K562 (cell line): ENCODE measurements at regions not wholly inside any gene's neighbourhood (a gene's known extent, or its start where the extent isn't known, plus 50 kb on each side); places are given as distances from the start of the nearest gene placed in this dataset.
A peak's percentile ranks its signal among the peaks of the same experiment; 100 is the strongest.

Experiments used
- ARID1B ChIP-seq: fragments of 450-650 bp; IDR thresholded peaks from 2 replicates; pipeline ENCODE4 v1.6.1; 2016; ENCODE audit warnings: antibody characterized with exemption, mild to moderate bottlenecking, inconsistent platforms
- DACH1 ChIP-seq: fragments of 450-650 bp; IDR thresholded peaks from 2 replicates; pipeline ENCODE4 v1.6.1; 2018; ENCODE audit not compliant: partially characterized antibody
- DPF2 ChIP-seq: fragments of 450-650 bp; IDR thresholded peaks from 2 replicates; pipeline ENCODE4 v1.6.1; 2016
- GATAD2B ChIP-seq: fragments of 450-650 bp; IDR thresholded peaks from 2 replicates; pipeline ENCODE4 v1.6.1; 2017; ENCODE audit warnings: mild to moderate bottlenecking, borderline replicate concordance
- HDAC1 ChIP-seq, 2 experiments: fragments of 450-650 bp; IDR thresholded peaks; 2 replicates each; pipeline ENCODE4 v1.6.1; 2016 to 2017; ENCODE audit warnings: inconsistent platforms in 1 of 2, mild to moderate bottlenecking in 1 of 2, moderate library complexity in 1 of 2
- LEF1 ChIP-seq: fragments of 450-650 bp; IDR thresholded peaks from 2 replicates; pipeline ENCODE4 v1.6.1; 2016; ENCODE audit warnings: mild to moderate bottlenecking
- MEF2D ChIP-seq: conservative IDR thresholded peaks from 2 replicates; pipeline ENCODE4 v1.6.1; 2016; ENCODE audit warnings: low read depth, missing genetic modification characterization, missing compliant biosample characterization
- MGA ChIP-seq: fragments of 450-650 bp; IDR thresholded peaks from 2 replicates; pipeline ENCODE4 v1.6.1; 2016; ENCODE audit warnings: mild to moderate bottlenecking, moderate library complexity
- MTA1 ChIP-seq: fragments of 450-650 bp; IDR thresholded peaks from 2 replicates; pipeline ENCODE4 v1.6.1; 2017; ENCODE audit warnings: borderline replicate concordance
- NONO ChIP-seq, 2 experiments: fragments of 200-400 bp in 1 of 2; fragments of 450-650 bp in 1 of 2; formaldehyde crosslinking in 1 of 2; IDR thresholded peaks; 2 replicates each; pipeline ENCODE4 v1.6.1; 2017; ENCODE audit warnings: low read depth in 2 of 2, mild to moderate bottlenecking in 2 of 2, moderate library complexity in 2 of 2, low read length in 1 of 2
- POLR2AphosphoS2 ChIP-seq: IDR thresholded peaks from 2 replicates; pipeline ENCODE4 v1.6.1; 2012; ENCODE audit warnings: low read length, improper control_type of control experiment
- RFX7 ChIP-seq: fragments of 250-450 bp; sonication (Bioruptor Pico); IDR thresholded peaks from 2 replicates; pipeline ENCODE4 v1.5.1; 2021; ENCODE audit warnings: mild to moderate bottlenecking
- RNF2 ChIP-seq: sonication (generic); IDR thresholded peaks from 2 replicates; pipeline ENCODE4 v1.6.1; 2016
- SMAD4 ChIP-seq: fragments of 250-450 bp; sonication (Bioruptor Pico); conservative IDR thresholded peaks from 2 replicates; pipeline ENCODE4 v1.8.0; 2021; ENCODE audit warnings: inconsistent platforms, mild to moderate bottlenecking, moderate library complexity
- ZFX ChIP-seq: sonication (generic); formaldehyde crosslinking; IDR thresholded peaks from 2 replicates; pipeline ENCODE4 v1.8.0; 2022; ENCODE audit warnings: mild to moderate bottlenecking, missing genetic modification reagents, moderate library complexity
- ZMIZ1 ChIP-seq, 2 experiments: fragments of 150-350 bp in 1 of 2; IDR thresholded peaks; 2 replicates each; pipeline ENCODE4 v1.6.1; 2012 to 2016; ENCODE audit warnings: low read depth in 2 of 2, low read length in 2 of 2, mild to moderate bottlenecking in 1 of 2, moderate library complexity in 1 of 2

- TF ChIP-seq MGA = peak; percentile 19; the same call in 1 of the 2 replicates
- peak; percentile 84 for TF ChIP-seq MEF2D (tag)
- TF ChIP-seq LEF1 = peak; percentile 65; the same call in 1 of the 2 replicates
- no peak for TF ChIP-seq ZFX
- peak in 1 of 2 experiments; percentile 63; a peak in 2 of 4 replicates for TF ChIP-seq ZMIZ1 (IDR thresholded peaks at IDR 0.05; ENCODE audit: low read depth in 2 of 2, low read length in 2 of 2)
- TF ChIP-seq ARID1B = peak; percentile 87
- TF ChIP-seq DACH1 = peak; percentile 48
- TF ChIP-seq POLR2AphosphoS2 = no peak
- no peak for TF ChIP-seq NONO (IDR thresholded peaks at IDR 0.05; ENCODE audit: low read depth in 2 of 2, low read length in 1 of 2)
- peak; percentile 37; the same call in 1 of the 2 replicates for TF ChIP-seq GATAD2B
- TF ChIP-seq MTA1 = peak; percentile 55; the same call in 1 of the 2 replicates
- TF ChIP-seq RFX7 (CRISPR knock-in tag) = no peak
- 0 out of 2 replicates have a peak, but pooled peaks have one; percentile 29 for TF ChIP-seq SMAD4 (CRISPR knock-in tag)
- peak in 1 of 2 experiments; percentile 15; a peak in 1 of 4 replicates for TF ChIP-seq HDAC1 (IDR thresholded peaks at IDR 0.05)
- TF ChIP-seq DPF2 = peak; percentile 80
- TF ChIP-seq RNF2 = peak; percentile 82
These were observed 205.9 kb downstream of the ANXA1 start (continued) for GRCh38 chr9:73357607-73358006.
